ENCODE measurements at regions not wholly inside any gene's neighbourhood (a gene's known extent, or its start where the extent isn't known, plus 50 kb on each side); places are given as distances from the start of the nearest gene placed in this dataset.

- 100% methylated on average over 1 of the region's 1 CpG; no CpG with 5 or more reads in 1 of the 2 experiments for WGBS, 2 experiments (ENCODE audit: insufficient coverage in 1 of 2, insufficient read length in 1 of 2)
- no peak overlapping the region for H3K27ac Mint-ChIP-seq
Measured at GRCh38 chr5:103851091-103851490, 288.5 kb upstream of the NUDT12 start.

GRCh38 chr5:103849934-103850333, 287.3 kb upstream of the NUDT12 start:
- Histone ChIP-seq H3K27me3 (ENCODE audit: control insufficient read depth, insufficient read depth, low read length, poor library complexity, severe bottlenecking) (no peaks in the 10 kb centered on the region), H3K9ac (ENCODE audit: extremely low read depth, low read length, poor library complexity, severe bottlenecking) (no peak overlapping the region), H3K4me1 (ENCODE audit: control insufficient read depth, insufficient read depth, low read length) (no peaks in the 10 kb centered on the region), H3K9me3 (ENCODE audit: control insufficient read depth, low read length) (no peaks in the 10 kb centered on the region), H3K4me3 (ENCODE audit: low read length) (no peak overlapping the region), H3K36me3 (ENCODE audit: control insufficient read depth, insufficient read depth, low read length) (no peaks in the 10 kb centered on the region), H3K27ac (ENCODE audit: low read depth, low read length) (no peak overlapping the region)
- Mint-ChIP-seq H3K9me3 (no peaks in the 10 kb centered on the region), H3K4me3 (no peak overlapping the region), H3K27ac (no peak overlapping the region), H3K36me3 (ENCODE audit: low read depth) (no peaks in the 10 kb centered on the region), H3K27me3 (ENCODE audit: insufficient read depth) (no peaks in the 10 kb centered on the region), H3K4me1 (peaks cover 7% of the 10 kb centered on the region)
- no peak for DNase-seq
- 90 to 93% methylated on average over 3 of the region's 3 CpGs for WGBS, 2 experiments (ENCODE audit: insufficient coverage in 1 of 2, insufficient read length in 1 of 2)
- TF ChIP-seq CTCF (conservative IDR thresholded peaks at IDR 0.05): no peak

More at GRCh38 chr5:103851091-103851490, 288.5 kb upstream of the NUDT12 start:
- Mint-ChIP-seq H3K27me3 (ENCODE audit: insufficient read depth) (no peaks in the 10 kb centered on the region), H3K4me3 (no peak overlapping the region), H3K4me1 (peaks cover 10% of the 10 kb centered on the region), H3K9me3 (no peaks in the 10 kb centered on the region), H3K36me3 (ENCODE audit: low read depth) (no peaks in the 10 kb centered on the region)
- Histone ChIP-seq H3K9ac (ENCODE audit: extremely low read depth, low read length, poor library complexity, severe bottlenecking) (no peak overlapping the region), H3K27ac (ENCODE audit: low read depth, low read length) (no peak overlapping the region), H3K4me1 (ENCODE audit: control insufficient read depth, insufficient read depth, low read length) (no peaks in the 10 kb centered on the region), H3K9me3 (ENCODE audit: control insufficient read depth, low read length) (no peaks in the 10 kb centered on the region), H3K27me3 (ENCODE audit: control insufficient read depth, insufficient read depth, low read length, poor library complexity, severe bottlenecking) (no peaks in the 10 kb centered on the region), H3K4me3 (ENCODE audit: low read length) (no peak overlapping the region), H3K36me3 (ENCODE audit: control insufficient read depth, insufficient read depth, low read length) (no peaks in the 10 kb centered on the region)
- no peak for DNase-seq
- TF ChIP-seq CTCF (conservative IDR thresholded peaks at IDR 0.05): no peak

GRCh38 chr5:103847060-103847459, 284.5 kb upstream of the NUDT12 start:
- H3K27ac Mint-ChIP-seq: no peak overlapping the region
- no peak for TF ChIP-seq CTCF (conservative IDR thresholded peaks at IDR 0.05)
- WGBS, 2 experiments (ENCODE audit: insufficient coverage in 1 of 2, insufficient read length in 1 of 2): 88% methylated on average over 1 of the region's 3 CpGs; no CpG with 5 or more reads in 1 of the 2 experiments
- no peaks in the 10 kb centered on the region for H3K4me1 ChIP-seq (ENCODE audit: control insufficient read depth, insufficient read depth, low read length)
- no peak overlapping the region for H3K4me3 Mint-ChIP-seq
- H3K27ac ChIP-seq (ENCODE audit: low read depth, low read length): no peak overlapping the region
- H3K4me3 ChIP-seq (ENCODE audit: low read length): no peak overlapping the region
- H3K36me3 Mint-ChIP-seq (ENCODE audit: low read depth): no peaks in the 10 kb centered on the region
- H3K36me3 ChIP-seq (ENCODE audit: control insufficient read depth, insufficient read depth, low read length): no peaks in the 10 kb centered on the region
- H3K27me3 Mint-ChIP-seq (ENCODE audit: insufficient read depth): no peaks in the 10 kb centered on the region
- DNase-seq: no peak
- H3K4me1 Mint-ChIP-seq: no peaks in the 10 kb centered on the region
- no peaks in the 10 kb centered on the region for H3K9me3 ChIP-seq (ENCODE audit: control insufficient read depth, low read length)
- no peaks in the 10 kb centered on the region for H3K9me3 Mint-ChIP-seq
- H3K27me3 ChIP-seq (ENCODE audit: control insufficient read depth, insufficient read depth, low read length, poor library complexity, severe bottlenecking): no peaks in the 10 kb centered on the region
- no peak overlapping the region for H3K9ac ChIP-seq (ENCODE audit: extremely low read depth, low read length, poor library complexity, severe bottlenecking)

All from endodermal cell (in vitro differentiated cells).